RWPE1 (cell line): ENCODE measurements at regions not wholly inside any gene's neighbourhood (a gene's known extent, or its start where the extent isn't known, plus 50 kb on each side); places are given as distances from the start of the nearest gene placed in this dataset.
"Not testable (repeated sequence)": the region's sequence is repeated elsewhere in the genome, so short reads cannot be mapped to it uniquely, and the experiment has no call there.

Source experiments
- CTCF ChIA-PET: fragments of 350-600 bp; sonication (Branson Sonifier 250); formaldehyde crosslinking; extraction: SDS; loops from one replicate; lab custom pipeline; 2021; lab: Yijun Ruan, JAX
- POLR2A ChIA-PET: fragments of 400-600 bp; formaldehyde crosslinking; extraction: SDS; loops from one replicate; lab custom pipeline; 2020; ENCODE audit warnings: antibody characterized with exemption; ENCODE audit not compliant: low non-redundant PET; lab: Yijun Ruan, JAX
- DNase-seq: peaks from one replicate; pipeline ENCODE4 v3.0.0; 2012; ENCODE audit warnings: low spot score
- H3K27ac ChIP-seq: fragments of 450-650 bp; 2 replicates; pipeline ENCODE4 v1.5.1; 2017
- TF ChIP-seq, protein P1 (sequence below): fragments of 450-650 bp; conservative IDR thresholded peaks from 2 replicates; pipeline ENCODE4 v1.5.1; 2017; ENCODE audit warnings: low read depth, mild to moderate bottlenecking

GRCh38 chr21:18832950-18833349 lies 429.4 kb upstream of the TMPRSS15 start:
- DNase-seq: peak; percentile 27
- TF ChIP-seq, protein P1, sequence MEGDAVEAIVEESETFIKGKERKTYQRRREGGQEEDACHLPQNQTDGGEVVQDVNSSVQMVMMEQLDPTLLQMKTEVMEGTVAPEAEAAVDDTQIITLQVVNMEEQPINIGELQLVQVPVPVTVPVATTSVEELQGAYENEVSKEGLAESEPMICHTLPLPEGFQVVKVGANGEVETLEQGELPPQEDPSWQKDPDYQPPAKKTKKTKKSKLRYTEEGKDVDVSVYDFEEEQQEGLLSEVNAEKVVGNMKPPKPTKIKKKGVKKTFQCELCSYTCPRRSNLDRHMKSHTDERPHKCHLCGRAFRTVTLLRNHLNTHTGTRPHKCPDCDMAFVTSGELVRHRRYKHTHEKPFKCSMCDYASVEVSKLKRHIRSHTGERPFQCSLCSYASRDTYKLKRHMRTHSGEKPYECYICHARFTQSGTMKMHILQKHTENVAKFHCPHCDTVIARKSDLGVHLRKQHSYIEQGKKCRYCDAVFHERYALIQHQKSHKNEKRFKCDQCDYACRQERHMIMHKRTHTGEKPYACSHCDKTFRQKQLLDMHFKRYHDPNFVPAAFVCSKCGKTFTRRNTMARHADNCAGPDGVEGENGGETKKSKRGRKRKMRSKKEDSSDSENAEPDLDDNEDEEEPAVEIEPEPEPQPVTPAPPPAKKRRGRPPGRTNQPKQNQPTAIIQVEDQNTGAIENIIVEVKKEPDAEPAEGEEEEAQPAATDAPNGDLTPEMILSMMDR: no peak
- H3K27ac ChIP-seq: no peak overlapping the region
- CTCF ChIA-PET: interaction anchor here (0.6 kb wide), 1 partner anchor 319 kb away, joined by 3 read pairs; no protein-coding TSS in a partner anchor
- POLR2A ChIA-PET: no interaction called here

DNA sequence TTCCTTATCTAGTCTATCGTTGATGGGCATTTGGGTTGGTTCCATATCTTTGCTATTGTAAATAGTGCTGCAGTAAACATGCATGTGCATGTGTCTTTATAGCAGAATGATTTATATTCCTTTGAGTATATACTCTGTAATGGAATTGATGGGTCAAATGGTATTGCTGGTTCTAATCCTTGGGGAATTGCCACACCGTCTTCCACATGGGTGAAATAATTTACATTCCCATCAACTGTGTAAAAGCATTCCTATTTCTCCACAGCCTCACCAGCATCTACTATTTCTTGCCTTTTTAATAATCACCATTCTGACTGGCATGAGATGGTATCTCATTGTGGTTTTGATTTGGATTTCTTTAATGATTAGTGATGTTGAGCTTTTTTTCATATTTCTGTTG lies 430.5 kb upstream of the TMPRSS15 start:
- POLR2A ChIA-PET, DNase-seq, CTCF ChIA-PET, H3K27ac ChIP-seq: not testable (repeated sequence)

DNA sequence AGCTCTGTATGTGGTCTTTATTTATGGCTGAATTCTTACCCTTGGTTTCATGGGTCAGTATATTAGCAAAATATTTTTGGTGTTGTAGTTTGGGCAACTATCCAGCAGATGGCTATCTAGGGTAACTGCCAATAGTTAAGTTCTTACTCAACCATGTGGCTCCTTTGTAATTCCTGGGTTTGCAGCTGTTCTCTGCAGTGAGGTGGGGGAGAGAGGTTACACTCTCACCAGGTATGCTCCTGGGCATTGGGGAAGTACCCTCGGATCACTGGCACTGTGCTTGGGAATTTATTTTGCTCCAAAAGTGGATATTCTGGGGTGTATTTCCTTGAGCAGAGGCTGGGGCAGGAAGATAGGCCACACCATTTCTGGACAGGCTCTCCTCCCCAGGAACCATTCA lies 436.7 kb upstream of the TMPRSS15 start:
- no peak for DNase-seq
- POLR2A ChIA-PET: no interaction called here
- CTCF ChIA-PET: interaction anchor here (0.7 kb wide), 1 partner anchor 169 kb away, joined by 5 read pairs; no protein-coding TSS in a partner anchor

GRCh38 chr21:18857606-18858005 lies 454.0 kb upstream of the TMPRSS15 start:
- DNase-seq, POLR2A ChIA-PET, H3K27ac ChIP-seq, CTCF ChIA-PET: not testable (repeated sequence)

More for the DNA sequence above, 436.7 kb upstream of the TMPRSS15 start:
- TF ChIP-seq, protein P1: peak; percentile 28
- no peak overlapping the region for H3K27ac ChIP-seq

- ChIA-PET POLR2A (no interaction called here), CTCF (no interaction called here)
Measured at GRCh38 chr21:18869104-18869503, 465.5 kb upstream of the TMPRSS15 start.

DNA sequence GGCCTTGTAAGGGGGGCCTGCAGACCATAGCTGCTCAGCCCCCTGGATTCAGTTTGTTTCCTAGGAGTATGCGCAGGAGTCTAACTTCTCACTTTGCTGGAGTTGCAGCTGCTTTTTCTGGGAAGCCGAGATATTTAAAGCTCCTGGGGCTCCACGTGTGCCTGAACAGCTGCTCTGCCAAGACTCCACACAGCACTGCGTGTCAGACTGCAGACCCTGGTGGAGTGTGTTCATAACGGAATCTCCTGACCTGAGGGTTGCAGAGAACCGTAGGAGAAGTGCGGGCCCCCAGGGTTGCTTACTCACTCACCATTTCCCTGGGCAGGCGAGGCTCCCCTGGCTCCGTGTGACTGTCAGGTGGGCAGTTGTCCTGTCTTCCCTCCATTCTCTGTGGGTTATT lies 474.3 kb upstream of the TMPRSS15 start:
- CTCF ChIA-PET: interaction anchor here (0.5 to 0.6 kb wide), 2 partner anchors 361 to 399 kb away, joined by 3 read pairs; no protein-coding TSS in a partner anchor
- no peak for DNase-seq
- no peak overlapping the region for H3K27ac ChIP-seq

More at GRCh38 chr21:18869104-18869503, 465.5 kb upstream of the TMPRSS15 start:
- TF ChIP-seq, protein P1: no peak
- no peak overlapping the region for H3K27ac ChIP-seq
- no peak for DNase-seq

DNA sequence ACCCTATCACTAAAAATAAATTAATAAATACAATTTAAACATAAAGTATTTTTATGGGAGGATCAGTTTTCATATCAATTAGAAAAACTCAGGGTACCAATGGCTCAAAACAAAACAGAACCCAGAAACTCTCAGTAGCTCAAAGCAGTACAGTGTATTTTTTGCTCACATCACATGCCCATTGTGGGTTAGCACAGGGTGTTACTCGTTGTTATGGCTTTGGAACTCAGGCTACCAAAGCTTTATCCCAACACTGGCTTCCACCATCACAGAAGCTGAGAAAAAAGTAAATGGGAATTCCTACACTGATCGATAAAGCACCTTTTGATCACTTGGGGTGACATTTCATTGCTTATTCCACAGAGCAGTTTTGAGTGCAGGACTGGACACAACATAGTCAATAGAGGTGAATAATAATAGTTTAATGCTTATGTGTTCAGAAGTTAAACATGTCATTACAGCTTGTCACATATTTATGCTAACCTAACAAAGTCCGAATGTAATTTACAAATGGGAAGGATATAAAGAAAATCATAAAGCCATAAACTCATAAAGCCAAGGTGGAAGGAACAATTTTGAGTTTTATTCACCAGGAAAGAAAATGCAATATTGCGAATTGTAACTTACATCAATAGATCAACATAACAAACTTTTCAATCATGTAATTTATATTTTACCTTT lies 484.5 kb upstream of the TMPRSS15 start:
- CTCF ChIA-PET: no interaction called here
- POLR2A ChIA-PET: no interaction called here
- TF ChIP-seq, protein P1: no peak
- no peak for DNase-seq
- H3K27ac ChIP-seq: no peak overlapping the region

More for the DNA sequence above, 474.3 kb upstream of the TMPRSS15 start:
- TF ChIP-seq, protein P1: no peak
- POLR2A ChIA-PET: no interaction called here
